HG03097 (cell line): ENCODE measurements at regions not wholly inside any gene's neighbourhood (a gene's known extent, or its start where the extent isn't known, plus 50 kb on each side); places are given as distances from the start of the nearest gene placed in this dataset.
"Not testable (repeated sequence)": the region's sequence is repeated elsewhere in the genome, so short reads cannot be mapped to it uniquely, and the experiment has no call there.

ENCODE experiments used
- ATAC-seq: cut with Tn5 transposase; IDR thresholded peaks from one replicate; pipeline ENCODE4 v1.9.1; 2021; ENCODE audit not compliant: unreplicated experiment, low FRiP score

DNA sequence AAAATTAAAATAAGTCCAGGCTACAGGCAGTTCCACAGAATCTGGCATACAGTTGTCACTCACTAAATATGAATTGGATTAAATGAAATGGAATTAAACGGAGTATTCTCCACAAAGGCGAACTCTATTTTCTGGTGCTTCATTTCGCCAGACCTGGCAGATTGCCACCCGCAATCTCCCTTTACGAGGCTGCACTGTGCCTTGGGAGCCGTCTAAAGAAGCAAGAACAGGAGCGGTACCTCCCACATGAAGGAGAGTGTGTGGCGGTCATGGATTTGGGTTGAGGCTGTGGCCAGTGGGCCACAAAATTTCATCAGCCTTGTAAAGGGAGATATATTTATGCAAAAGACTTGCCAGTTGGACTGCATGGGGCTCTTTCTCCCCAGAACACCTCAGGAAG lies 151.0 kb downstream of the OSR1 start:
- ATAC-seq: no peak

DNA sequence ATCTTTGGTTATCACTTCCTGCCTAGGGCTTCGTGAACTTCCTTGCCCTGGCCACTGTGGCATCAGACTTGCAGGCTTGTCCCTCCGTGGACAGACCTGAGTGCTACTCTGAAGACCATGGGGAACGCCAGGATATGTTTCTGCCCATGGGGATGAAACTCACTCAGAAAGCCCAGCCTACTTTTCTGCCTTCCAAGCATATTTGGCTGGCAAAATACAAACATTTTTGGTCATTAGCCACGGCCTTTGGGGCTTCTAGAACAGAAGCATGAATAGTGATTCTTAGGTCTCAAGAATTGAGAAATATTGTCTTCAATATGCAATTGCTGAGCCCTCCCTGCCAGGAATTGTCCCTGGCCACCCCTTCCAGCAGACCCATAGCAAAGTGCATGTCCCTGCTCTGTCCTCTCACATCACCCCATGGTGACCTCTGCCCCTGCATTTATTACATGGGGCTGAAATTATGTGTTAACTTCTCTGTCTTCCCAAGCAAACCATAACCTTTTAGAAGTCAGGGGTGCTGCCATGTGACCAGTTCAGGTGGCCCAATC lies 152.4 kb downstream of the OSR1 start:
- ATAC-seq: no peak

DNA sequence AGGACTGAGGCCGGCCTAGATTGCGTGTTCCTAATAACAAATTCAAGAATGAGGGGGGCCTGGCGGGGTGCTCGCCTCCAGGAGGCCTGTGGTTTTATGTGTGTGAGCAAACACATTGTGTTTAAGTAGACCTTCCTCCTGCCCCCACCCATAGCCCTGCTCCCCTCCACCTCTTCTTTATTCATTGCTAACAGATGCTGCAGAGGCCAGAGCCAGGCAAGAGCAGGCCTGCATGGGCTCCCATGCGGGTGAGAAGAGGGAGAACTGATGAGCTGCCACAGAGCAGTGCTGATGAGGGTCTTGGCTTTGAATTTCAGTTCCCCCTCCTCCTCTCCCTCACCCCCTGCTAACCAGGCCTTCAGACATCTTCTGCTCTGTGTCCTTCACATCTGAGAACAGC lies 154.6 kb downstream of the OSR1 start:
- ATAC-seq: no peak

DNA sequence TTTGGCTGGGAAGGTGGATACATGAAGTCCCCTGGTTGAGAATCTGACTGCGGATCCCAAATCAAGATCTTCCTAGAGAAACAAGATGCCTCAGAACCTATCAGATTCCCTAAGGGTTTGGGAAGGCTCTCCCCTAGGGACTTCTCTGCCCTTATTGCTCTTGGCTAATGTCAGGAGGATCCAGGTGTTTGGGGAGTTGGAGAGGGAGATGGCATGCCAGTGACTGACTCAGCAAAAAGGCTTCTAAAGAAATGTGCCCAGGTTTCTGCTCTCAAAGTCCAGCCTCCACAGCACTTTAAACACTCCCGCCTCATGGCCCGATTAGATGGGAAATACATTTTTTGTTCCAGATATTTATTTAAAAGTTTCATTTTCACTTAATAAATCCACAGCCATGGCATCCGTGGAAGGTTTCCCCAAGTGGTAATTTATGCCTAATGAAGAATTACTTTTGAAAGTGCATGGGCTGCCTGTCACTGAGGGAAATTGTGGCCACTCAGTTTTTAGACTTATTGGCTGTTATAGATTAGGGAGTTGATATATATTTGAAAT lies 156.4 kb downstream of the OSR1 start:
- no peak for ATAC-seq

DNA sequence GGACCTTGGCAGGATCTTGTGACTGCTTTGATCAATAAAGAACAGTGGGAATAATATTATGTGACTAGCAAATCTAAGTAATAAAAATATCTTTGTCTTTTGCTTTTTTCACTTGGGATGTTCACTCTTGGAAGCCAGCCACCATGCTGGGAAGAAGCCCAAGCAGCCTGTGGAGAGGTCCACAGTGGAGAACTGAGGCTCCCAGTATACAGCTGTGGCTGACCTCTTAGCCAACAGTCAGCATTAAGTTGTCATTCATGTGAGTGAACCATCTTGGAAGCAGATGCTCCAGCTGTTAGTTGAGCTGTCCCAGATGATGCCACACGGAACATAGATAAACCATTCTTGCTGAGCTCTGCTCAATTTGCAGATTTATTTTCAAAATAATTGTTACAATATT lies 160.0 kb downstream of the OSR1 start:
- no peak for ATAC-seq

DNA sequence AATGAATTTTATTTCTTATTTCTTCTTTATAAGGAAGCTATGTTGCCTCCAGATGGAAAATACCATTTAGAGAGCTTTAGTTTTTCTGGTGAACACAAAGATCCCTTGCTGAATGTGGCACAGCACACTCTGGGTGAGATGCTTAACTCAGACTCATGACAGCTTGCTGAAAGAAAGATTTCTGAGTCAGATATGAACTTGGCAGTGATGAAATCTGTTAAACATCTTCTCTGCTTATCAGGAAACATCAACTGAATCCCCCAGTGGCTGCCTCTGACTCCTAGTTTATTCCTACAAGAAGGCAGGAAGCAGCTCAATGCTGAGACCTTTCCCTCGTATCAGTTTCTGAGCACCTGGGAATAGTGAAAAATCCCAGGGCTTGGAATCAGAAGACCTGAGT lies 162.8 kb downstream of the OSR1 start:
- ATAC-seq: no peak

DNA sequence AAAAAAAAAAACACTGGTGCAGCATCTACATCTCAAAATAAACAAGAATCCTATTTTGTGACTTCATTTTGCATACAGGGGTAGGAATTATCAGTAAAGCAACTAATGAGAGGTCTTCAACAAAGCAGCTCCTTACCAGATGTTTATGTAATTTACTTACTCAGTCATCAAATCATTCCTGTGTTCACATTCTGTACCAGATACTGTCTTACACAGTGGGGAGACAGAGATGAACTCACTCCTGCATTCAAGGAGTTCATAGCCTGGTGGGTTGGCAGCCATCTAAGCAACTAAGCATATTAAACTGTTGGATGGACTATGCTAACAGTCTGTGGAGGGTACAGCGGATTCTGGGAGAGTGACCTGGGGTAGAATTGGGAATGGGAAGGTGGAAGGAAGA lies 169.0 kb downstream of the OSR1 start:
- no peak for ATAC-seq

DNA sequence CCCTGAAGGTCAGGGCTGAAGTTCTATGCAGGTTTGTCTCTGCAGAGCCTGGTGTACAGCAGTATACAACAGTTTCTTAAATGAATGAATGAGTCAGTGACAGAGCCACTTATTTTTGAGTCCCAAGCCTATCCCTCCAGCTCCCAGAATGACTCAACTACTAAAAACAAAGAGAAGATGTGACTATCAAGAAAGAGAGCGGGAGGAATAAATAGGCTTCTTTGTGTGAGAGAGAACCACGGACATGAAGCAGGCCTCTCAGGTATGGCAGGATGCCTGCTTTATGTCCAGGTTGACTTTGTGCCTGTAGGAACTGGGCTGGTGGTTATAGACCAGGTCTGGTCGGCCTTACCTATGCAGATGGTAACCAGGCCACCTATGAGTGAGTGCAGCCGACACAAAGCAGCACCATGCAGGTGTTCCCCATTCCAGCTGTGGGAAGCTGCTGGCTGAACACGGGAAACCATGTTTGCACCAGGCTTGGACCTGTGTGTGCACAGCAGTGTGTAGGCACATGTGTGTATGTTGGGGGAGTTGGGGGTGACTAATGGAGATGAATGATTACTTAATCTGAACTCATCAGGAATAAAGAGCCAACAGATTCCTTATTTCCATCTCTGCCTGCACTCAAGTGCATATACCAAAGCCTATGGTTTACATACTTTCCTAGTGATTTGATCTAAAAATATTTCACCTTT lies 171.0 kb downstream of the OSR1 start:
- ATAC-seq: no peak

DNA sequence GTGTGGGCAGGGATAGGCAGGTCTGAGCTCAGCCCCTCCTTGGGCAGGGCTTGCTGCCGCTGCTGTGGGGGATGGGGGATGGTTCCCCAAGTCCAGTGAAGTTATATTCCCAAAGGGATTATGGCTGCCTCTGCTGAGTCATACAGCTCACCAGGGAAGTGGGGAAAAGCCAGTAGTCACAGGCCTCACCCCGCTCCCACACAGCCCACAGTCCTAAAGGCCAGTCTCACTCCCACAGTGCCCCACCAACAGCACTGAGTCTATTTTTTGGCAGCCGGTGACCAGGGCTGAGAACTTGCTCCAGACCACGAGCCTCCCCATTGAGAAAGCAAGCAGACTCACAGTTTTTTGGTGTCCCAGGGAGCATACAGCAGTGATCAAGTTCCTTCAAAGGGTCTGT lies 173.3 kb downstream of the OSR1 start:
- no peak for ATAC-seq

DNA sequence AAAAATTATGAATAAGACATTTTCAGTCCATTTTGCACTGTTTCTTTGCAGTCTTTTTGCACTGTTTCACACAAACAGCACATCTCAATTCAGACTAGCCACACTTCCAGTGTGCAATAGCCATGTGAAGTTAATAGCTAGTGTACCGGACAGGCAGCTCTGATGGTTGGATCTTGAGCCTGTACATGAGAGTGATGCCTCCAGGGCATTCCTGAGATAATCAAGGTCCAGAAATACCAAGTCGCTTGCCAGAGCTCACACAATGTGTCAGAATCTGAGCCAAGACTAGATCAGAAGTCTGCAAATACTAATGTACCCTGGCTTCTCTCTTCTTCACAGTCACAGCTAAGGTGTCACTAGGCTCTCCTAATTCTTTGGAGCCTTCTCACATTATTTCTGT lies 180.2 kb downstream of the OSR1 start:
- no peak for ATAC-seq

DNA sequence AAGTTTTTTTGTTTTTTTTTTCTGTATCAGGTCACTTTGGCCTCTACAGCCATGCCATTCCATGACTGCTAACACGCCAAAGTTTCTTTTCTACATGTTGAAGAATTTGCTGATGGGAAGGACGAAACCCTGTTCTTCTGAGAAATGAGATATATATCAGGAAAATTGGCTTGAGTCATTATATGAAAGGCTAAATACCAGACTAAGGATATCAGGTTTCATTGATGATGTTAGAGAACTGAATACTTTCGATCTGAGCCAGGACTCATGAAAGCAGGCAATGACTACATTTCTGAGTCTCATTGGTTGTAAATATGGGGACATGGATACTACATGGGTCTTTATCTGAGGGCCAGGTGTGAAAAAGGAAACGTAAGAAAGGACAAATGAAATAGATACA lies 181.4 kb downstream of the OSR1 start:
- ATAC-seq: no peak

DNA sequence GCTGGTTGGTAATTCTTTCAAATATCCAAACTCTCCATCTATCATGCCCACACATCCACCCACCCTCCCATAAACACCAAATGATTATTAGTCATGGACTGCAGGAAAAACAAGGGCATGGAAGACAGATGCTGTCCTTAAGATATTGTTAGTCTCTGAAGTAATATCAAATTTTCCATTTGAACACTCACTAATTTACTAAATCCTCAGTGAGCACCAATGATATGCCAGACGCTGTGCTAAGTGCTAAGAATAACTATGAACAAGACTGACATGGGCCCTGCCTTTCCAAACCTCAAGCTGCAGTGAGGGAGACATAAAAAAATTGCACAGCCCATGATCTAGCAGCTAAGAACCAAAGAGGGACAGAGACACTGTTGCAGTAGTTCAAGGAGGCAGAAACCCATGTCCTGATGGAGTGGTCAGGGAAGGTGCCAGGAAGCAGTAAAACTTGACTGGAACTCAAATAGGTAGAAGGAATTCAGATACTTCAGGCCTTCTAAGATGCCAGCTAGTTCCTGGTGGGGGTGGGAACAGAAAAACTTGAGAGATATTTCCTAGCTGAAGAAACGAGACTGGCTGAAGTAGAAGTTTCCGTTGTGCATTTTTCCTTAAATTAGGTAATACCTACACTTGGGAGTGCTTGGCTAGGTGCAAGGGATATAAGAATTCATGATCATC lies 182.1 kb downstream of the OSR1 start:
- no peak for ATAC-seq

DNA sequence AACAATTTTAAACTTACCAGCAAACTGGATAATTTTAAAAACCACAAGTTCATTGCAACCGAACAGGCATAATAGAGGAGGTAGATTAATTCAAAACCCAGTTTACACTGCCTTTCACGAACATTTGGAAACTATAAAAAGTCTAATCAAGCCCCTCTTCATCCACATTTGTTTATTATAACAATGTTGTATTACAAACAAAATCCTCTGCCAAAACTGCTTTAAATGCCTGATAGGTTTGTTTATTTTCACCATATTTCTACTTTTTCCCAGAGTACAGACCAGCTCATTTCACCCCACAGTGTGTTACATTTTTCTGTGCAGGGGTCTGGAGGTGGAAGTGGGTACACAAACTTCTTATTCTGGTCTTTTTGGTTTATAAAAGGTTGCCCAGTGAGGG lies 184.2 kb downstream of the OSR1 start:
- no peak for ATAC-seq

DNA sequence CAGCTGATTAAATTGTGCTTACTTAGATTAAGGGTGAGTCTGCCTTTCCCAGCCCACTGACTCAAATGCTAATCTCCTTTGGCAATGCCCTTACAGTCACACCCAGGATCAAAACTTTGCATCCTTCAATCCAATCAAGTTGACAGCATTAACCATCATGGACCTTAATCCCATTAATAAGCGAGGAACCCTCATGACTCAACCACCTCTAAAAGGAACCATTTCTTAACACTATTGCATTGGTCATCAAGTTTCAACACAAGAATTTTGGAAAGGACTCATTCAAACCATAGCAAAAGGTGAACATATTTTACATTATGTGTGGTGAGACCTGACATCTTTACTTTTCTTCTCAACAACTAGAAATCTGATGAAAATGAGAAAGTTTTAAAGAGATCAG lies 187.0 kb downstream of the OSR1 start:
- ATAC-seq: no peak

DNA sequence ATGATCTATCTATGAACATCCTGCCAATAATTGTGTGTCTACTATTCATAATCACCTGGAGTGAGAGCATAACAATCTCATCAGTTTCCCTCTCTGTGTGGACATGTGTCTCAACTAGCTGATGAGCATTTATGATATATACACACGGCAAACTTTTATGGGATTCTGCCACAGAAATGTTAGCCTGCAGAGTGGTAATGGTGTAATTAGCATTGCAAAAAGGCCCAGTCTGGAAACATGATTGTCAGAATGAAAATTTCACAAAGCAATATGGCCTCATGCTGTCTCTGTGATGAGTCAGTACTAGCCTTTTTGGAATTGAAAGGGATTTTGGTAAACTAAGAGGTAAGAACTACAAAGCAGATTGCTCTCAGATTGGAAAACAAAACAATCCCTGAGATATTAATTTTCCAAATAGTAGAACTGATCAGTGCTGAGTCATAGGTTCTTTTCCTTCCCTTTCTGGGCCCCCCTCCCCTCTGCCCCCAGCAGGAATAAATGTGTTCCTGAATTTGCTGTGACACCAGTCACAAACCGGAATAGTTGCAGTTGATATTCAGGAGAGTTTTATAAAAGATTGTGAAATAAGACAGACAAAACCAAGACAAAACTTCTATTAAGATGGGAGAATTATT lies 189.2 kb downstream of the OSR1 start:
- ATAC-seq: no peak

DNA sequence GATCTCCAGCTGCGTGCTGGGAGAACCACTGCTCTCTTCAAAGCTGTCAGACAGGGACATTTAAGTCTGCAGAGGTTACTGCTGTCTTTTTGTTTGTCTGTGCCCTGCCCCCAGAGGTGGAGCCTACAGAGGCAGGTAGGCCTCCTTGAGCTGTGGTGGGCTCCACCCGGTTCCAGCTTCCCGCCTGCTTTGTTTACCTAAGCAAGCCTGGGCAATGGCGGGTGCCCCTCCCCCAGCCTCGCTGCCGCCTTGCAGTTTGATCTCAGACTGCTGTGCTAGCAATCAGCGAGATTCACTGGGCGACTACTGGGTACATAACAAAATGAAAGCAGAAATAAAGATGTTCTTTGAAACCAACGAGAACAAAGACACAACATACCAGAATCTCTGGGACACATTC lies 194.3 kb downstream of the OSR1 start:
- not testable (repeated sequence) for ATAC-seq

DNA sequence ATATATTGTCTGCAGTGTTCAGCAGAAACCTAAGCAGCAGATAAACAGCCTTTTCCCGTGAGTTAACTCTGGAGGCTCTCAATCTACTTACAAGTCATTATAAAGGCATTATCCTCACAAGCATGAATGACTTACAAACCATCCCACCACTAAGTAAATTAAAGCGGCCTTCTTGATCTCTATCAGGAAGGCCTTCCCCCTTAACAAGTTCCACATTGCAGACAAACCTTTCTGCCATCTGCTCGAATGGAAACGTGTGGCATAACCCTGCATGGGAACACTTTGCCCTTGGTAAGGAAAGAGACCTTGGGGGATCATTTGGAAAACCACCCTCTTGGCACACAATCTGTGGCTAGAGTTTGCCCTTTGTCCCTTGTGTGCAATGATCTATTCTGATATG lies 199.5 kb downstream of the OSR1 start:
- ATAC-seq: no peak

DNA sequence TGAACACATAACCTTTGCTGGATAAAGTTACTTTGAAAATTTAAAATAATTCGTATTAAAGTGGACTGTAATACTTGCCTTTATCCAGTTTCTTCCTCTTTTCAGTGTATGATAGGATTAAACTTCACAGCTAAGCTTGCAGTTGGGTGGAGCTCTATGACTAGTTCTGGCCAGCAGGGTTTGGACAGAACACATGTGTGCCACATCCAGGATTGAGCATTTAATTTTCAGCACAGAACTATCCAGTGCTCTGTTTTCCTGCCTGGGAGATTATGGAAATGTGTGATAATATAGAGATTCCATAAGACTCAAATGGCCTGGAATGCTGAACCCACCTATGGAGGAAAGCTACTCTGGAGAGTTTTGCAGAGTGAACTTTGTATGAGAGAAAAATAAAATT lies 200.2 kb downstream of the OSR1 start:
- ATAC-seq: no peak

DNA sequence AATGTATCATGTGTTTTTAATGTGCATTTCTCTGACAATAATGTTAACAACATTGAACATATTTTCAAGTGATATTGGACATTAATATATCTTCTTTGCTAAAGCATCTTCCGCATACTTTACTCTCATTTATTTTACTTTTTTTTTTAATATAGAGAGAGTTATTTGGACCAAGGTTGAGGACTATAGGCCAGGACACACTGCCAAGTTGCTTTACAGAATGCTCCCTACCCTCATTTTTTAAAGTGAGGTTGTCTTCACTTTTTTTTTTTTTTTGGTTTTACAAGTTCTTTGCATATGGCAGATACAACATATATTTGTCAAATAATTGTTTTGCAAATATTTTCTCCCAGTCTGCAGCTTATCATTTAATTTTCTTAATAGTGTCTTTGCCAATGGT lies 201.8 kb downstream of the OSR1 start:
- no peak for ATAC-seq

DNA sequence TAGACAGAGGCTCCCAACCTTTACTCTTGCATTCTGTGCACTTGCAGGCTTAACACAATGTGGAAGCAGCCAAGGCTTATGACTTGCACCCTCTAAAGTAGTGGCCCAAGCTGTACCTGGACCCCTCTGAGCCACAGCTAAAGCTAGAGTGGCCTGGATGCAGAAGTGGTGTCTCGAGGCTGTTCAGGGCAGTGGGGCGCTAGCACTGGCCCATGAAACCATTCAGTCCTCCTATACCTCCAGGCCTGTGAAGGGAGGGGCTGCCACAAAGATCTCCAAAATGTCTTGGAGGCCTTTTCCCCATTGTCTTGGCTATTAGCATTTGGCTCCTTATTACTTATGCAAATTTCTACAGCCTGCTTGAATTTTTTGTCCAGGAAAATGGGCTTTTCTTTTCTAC lies 207.7 kb downstream of the OSR1 start:
- ATAC-seq: no peak

DNA sequence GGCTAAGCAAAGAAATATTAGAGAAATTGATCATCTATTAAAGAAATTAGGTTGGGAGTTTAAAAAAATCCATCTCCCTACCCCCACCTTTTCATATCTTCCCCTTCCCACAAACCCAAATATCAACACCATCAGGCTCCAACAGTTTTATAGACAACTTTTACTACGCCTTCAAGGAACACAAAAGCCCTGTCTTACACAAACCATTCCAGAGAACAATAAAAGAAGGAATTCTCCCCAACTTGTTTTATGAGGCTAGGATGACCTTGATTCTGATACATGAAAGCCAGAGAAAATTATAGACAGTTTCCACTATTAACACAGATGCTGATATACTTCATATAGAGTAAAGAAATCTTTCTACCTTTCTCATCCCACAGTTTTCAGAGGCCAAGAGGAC lies 211.6 kb downstream of the OSR1 start:
- no peak for ATAC-seq
